RWPE2 (cell line): ENCODE measurements at regions not wholly inside any gene's neighbourhood (a gene's known extent, or its start where the extent isn't known, plus 50 kb on each side); places are given as distances from the start of the nearest gene placed in this dataset.

Experiments used
- ATAC-seq: fragments of 200-7000 bp; cut with Tn5 transposase; 3 replicates; pipeline ENCODE4 v1.9.1; 2021; ENCODE audit warnings: low read depth
- DNase-seq: peaks from one replicate; pipeline ENCODE4 v3.0.0-alpha.2; 2020; ENCODE audit warnings: low spot score
- H3K27ac ChIP-seq: fragments of 450-650 bp; 2 replicates; pipeline ENCODE4 v1.5.1; 2017; ENCODE audit warnings: mild to moderate bottlenecking; ENCODE audit not compliant: poor library complexity, severe bottlenecking
- H3K27me3 ChIP-seq: fragments of 250-450 bp; sonication (Bioruptor Pico); 2 replicates; pipeline ENCODE4 v1.5.1; 2021; ENCODE audit warnings: mild to moderate bottlenecking, moderate library complexity; ENCODE audit not compliant: insufficient read depth, poor library complexity, severe bottlenecking
- H3K36me3 ChIP-seq: fragments of 250-450 bp; sonication (Bioruptor Pico); 2 replicates; pipeline ENCODE4 v1.5.1; 2020; ENCODE audit warnings: low read depth, mild to moderate bottlenecking, moderate library complexity
- H3K4me1 ChIP-seq: fragments of 250-450 bp; sonication (Bioruptor Pico); 2 replicates; pipeline ENCODE4 v1.5.1; 2021; ENCODE audit warnings: mild to moderate bottlenecking, moderate library complexity; ENCODE audit not compliant: insufficient read depth, poor library complexity, severe bottlenecking
- H3K4me3 ChIP-seq: fragments of 250-450 bp; sonication (Bioruptor Pico); 2 replicates; pipeline ENCODE4 v1.5.1; 2021; ENCODE audit warnings: mild to moderate bottlenecking, moderate library complexity; ENCODE audit not compliant: severe bottlenecking
- H3K9me3 ChIP-seq: fragments of 250-450 bp; sonication (Bioruptor Pico); 2 replicates; pipeline ENCODE4 v1.5.1; 2021; ENCODE audit warnings: mild to moderate bottlenecking, moderate library complexity; ENCODE audit not compliant: severe bottlenecking
- TF ChIP-seq, protein P1 (sequence below): fragments of 450-650 bp; IDR thresholded peaks from one replicate; pipeline ENCODE4 v1.5.1; 2017; ENCODE audit warnings: mild to moderate bottlenecking, moderate library complexity; ENCODE audit not compliant: poor library complexity, severe bottlenecking

DNA sequence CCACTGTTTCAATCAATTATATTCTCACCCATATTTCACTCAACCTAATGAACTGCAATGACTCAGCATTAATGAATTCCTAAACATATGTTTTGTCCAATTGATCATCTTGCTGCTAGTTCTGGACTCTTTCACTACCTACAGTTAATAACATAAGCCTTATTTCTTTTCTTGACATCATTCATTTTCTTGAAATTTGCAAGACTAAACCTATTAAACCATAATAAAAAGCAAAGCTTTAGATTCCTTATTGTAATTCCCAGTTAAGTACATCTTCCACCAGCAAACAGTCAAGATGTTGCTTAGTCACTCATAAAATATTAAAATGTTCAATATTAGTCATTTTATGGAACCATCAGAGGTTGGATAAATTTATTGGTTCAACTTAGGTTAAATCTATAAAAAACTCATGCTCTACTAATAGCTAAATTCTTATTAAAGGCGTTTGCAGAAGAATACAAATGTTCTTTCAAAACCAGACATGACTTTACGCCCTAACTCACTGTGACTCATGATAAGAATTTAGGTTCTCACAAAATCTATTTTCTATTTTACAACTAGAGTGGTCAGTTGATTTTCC is 599.4 kb downstream of the RNF144A start:
- no peak overlapping the region for H3K4me3 ChIP-seq
- no peak for DNase-seq

DNA sequence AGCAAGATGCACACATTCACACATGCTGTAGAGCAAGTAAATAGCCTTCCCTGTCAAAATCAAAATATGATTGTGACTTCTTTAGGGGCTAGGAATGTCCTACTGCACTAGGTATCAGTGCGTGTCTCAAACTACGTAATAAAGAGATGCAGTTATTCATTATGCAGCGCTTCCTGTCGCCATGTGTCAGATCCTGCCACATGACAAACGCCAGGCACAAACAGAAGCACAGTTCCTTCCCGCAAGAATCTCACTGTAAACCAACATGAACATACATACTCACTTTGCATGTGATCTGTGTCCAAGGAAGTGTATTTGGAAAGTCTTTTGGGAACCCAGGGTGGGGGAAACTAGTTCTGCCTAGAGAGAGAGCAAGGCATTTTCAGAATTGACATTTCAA is 599.9 kb downstream of the RNF144A start:
- Histone ChIP-seq H3K4me1 (no peaks in the 10 kb centered on the region), H3K27me3 (no peaks in the 10 kb centered on the region), H3K4me3 (no peak overlapping the region), H3K36me3 (no peaks in the 10 kb centered on the region), H3K27ac (no peak overlapping the region), H3K9me3 (no peaks in the 10 kb centered on the region)
- ATAC-seq, result no peak
- no peak for DNase-seq
- TF ChIP-seq, protein P1, sequence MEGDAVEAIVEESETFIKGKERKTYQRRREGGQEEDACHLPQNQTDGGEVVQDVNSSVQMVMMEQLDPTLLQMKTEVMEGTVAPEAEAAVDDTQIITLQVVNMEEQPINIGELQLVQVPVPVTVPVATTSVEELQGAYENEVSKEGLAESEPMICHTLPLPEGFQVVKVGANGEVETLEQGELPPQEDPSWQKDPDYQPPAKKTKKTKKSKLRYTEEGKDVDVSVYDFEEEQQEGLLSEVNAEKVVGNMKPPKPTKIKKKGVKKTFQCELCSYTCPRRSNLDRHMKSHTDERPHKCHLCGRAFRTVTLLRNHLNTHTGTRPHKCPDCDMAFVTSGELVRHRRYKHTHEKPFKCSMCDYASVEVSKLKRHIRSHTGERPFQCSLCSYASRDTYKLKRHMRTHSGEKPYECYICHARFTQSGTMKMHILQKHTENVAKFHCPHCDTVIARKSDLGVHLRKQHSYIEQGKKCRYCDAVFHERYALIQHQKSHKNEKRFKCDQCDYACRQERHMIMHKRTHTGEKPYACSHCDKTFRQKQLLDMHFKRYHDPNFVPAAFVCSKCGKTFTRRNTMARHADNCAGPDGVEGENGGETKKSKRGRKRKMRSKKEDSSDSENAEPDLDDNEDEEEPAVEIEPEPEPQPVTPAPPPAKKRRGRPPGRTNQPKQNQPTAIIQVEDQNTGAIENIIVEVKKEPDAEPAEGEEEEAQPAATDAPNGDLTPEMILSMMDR, result no peak

More for the DNA sequence above, 599.4 kb downstream of the RNF144A start:
- H3K9me3 ChIP-seq, result no peaks in the 10 kb centered on the region
- no peaks in the 10 kb centered on the region for H3K4me1 ChIP-seq
- TF ChIP-seq, protein P1, result no peak
- no peaks in the 10 kb centered on the region for H3K36me3 ChIP-seq
- H3K27me3 ChIP-seq, result no peaks in the 10 kb centered on the region
- no peak for ATAC-seq
- H3K27ac ChIP-seq, result no peak overlapping the region

DNA sequence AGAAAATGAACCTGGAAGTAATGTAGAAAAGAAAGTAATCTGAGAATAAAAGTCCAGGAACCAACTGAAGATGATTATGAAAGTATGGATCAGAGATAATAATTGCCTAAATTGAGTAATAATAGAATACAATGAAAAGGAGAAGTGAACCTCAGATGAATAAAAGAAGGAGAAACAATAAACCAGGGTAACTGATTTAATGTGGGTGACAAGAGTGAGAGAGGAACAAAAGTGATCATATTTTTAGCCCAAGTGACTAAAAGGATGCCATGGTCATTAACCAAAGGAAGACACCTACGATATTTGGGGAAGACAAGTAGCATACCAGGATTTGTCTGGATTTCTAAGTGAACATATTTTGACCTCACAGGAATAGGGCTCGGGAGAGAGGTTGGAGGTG is 600.6 kb downstream of the RNF144A start:
- DNase-seq (no peak), ATAC-seq (no peak)
- no peaks in the 10 kb centered on the region for H3K27me3 ChIP-seq
- TF ChIP-seq, protein P1, result no peak
- no peaks in the 10 kb centered on the region for H3K9me3 ChIP-seq
- no peak overlapping the region for H3K27ac ChIP-seq
- H3K36me3 ChIP-seq, result no peaks in the 10 kb centered on the region
- H3K4me1 ChIP-seq, result no peaks in the 10 kb centered on the region
- H3K4me3 ChIP-seq, result no peak overlapping the region

DNA sequence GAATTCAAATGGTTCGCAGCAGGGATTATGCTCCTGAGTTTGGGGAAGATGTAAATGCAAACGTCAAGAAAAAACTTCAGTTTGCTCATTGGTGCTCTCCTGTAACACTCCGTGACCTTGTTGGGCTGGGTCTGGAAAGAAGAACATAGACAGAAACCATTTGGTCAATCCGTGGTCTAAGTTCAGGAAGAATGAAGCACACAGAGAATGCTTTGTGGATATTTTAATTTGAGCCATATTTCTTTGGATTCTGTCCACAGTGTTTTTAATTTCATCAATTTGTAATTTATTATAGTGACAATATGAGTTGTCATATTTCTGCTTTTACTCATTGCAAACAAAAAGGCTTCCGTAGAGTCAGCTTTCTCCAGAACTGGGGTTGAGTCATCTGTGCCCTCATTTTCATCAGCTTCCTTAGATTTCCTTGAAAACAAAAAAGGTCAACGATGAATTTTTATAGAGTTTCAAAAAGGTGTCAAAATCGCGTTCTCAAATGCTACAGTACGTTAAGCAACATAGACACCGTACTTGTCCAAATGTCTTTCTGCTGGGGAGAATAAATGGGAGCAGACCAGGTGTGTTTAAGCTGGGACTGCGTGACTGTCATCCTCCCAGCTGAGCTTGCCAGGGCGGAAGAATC is 606.4 kb downstream of the RNF144A start:
- H3K4me1 ChIP-seq, result no peaks in the 10 kb centered on the region
- no peak overlapping the region for H3K27ac ChIP-seq
- H3K36me3 ChIP-seq, result no peaks in the 10 kb centered on the region
- H3K9me3 ChIP-seq, result no peaks in the 10 kb centered on the region
- ATAC-seq, result no peak
- H3K27me3 ChIP-seq, result no peaks in the 10 kb centered on the region
- H3K4me3 ChIP-seq, result no peak overlapping the region
- DNase-seq, result no peak
- TF ChIP-seq, protein P1, result no peak

DNA sequence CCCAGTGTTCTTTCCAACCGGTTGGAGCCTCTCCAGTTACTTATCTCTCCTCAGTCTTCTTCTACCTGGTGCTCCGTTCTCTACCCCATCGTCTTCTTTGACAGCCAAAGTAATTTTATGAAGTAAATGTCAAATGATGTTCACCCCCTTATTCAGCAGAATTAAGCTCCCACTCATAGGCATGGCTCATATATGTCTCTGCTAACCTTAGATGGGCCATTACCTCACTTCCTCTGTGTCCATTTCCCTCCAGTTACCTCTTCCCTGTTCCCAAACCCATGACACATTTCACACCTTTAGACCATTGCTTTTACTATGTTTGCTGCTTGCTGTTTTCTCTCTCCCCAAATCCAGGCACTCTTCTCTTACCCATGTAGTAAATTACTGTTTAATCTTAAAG is 607.0 kb downstream of the RNF144A start:
- Histone ChIP-seq H3K4me3 (no peak overlapping the region), H3K27ac (no peak overlapping the region), H3K36me3 (no peaks in the 10 kb centered on the region), H3K9me3 (no peaks in the 10 kb centered on the region), H3K27me3 (no peaks in the 10 kb centered on the region), H3K4me1 (no peaks in the 10 kb centered on the region)
- ATAC-seq (no peak), DNase-seq (no peak)
- TF ChIP-seq, protein P1, result no peak
